Stimulated activated CD8-positive, alpha-beta memory T cell treated with anti-CD3 and anti-CD28 coated beads, Interleukin-4, amount 100 ng/mL, for 48 hours (primary cell): ENCODE measurements at regions not wholly inside any gene's neighbourhood (a gene's known extent, or its start where the extent isn't known, plus 50 kb on each side); places are given as distances from the start of the nearest gene placed in this dataset.
"Not testable (repeated sequence)": the region's sequence is repeated elsewhere in the genome, so short reads cannot be mapped to it uniquely, and the experiment has no call there.

ENCODE experiments used
- DNase-seq: peaks from one replicate; pipeline ENCODE4 v3.0.0-alpha.2; 2020

DNA sequence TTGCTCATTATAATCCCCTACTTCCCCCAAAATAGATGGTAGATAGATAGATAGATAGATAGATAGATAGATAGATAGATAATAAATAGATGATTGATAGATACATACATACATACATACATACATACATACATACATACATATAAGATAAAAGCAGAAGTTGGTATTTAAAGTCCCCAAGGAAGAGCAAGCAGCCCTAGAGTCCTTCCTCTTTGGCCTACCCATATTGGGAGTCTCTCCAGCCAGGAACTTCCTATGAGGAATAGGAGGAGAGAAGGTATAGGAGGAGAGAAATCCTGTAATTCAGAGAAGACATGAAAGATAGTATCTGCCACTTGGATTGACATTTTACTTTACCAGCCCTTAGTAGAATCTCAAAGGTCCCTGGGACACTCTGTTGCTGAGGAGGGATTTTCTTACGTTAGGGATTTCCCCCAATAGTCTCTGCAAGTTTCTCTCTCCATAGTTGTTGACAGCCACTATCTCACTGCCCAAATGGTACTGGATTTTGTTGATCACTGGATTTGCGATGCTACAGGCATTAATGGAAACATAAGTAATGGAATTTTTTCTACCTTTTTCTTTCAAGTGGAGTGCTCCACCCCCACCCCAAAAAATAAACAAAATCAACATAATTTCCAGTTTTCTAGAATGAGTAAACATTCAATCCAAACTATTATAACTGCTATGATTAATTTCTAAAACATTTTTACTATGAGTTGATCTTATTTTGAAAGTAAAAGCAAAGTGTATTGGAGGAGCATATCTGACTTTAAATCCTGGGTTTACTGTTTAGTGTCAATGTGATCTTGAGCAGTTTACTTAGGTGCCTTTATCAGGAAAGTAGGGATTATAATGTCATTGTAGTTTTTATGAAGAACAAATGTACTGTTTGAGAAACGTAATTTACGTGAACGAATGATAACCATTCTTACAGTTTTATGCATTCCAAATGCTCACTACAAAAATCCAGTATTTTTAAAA lies 93.2 kb upstream of the TNFSF4 start:
- no peak for DNase-seq

GRCh38 chr1:173301507-173301906 lies 94.4 kb upstream of the TNFSF4 start:
- DNase-seq, result no peak

- no peak for DNase-seq
Measured at GRCh38 chr1:173302366-173302765, 95.2 kb upstream of the TNFSF4 start.

DNA sequence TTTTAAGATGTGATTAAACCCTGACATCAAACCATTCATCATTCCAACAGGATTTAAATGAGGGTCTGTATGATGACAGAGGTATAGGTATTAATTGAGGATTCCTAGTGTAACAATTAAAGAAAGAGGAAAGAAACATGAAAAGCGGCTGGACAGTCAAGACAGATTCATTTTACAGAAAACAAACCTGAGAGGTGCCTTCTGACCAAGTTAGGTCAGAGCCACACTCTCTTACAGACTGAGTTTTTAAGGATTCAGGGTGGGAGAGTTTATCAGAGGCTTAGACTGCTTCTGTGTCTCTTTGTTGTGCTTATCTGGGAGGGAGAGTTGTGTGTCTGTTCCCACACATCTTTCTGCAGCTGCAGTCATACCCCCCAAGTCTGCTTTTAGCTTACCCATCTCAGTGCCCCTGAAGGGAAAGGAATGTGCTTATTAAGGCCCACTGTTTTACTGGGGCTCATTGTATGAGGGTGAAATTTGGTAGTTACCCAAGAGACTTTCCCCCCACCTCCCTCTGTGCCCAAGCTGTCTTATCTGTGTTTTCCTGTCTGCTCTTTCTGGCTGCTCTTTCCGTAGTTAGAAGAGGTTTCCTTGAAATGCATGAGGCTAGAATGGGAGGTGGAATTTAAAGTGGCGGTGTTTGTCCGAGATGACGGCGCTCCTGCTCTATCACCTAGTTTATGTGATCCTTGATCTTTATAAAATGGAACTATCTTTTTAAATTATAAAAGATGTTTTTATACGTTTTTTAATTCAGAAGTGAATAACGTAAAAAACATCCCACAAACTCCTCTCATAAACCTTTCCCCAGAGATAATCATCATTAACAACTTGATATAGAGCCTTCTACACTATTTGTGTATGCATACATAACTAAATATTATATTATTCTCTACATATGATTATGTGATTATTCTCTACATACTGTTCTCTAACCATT lies 96.0 kb upstream of the TNFSF4 start:
- no peak for DNase-seq

GRCh38 chr1:173303984-173304383 lies 96.9 kb upstream of the TNFSF4 start:
- DNase-seq, result no peak

DNA sequence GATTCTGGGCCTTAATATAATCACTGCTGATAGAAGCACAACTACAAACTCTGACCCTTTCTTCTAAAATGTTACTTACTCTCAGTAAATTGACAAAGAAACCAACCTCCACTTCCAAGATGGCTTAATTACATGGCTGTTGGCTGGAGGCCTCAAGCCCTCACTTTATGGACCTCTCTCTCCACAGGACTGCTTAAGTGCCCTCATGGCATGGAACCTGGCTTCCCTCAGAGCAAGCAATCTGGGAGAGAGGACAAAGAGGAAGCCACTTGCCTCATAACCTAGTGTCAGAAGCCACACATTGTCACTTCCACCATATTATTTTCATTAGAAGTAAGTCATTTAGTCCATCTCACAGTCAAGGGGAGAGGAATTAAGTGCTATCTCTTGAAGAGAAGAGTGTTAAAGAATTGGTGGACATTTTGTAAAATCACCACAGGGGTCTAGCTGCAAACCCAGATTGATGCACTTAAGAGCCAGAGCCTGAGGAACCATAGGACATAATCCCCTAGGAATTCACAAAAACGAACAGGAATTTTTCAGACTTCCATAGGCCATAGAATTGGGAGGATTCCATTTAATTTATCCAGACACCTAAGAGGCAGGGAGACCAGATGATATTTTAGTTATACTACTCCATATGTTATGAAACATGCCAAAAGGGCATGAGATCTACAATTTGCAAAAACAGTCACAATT lies 97.5 kb upstream of the TNFSF4 start:
- DNase-seq, result no peak

- DNase-seq, result no peak
Measured at GRCh38 chr1:173307845-173308244, 100.7 kb upstream of the TNFSF4 start.

- DNase-seq, result no peak
Measured at GRCh38 chr1:173314656-173315055, 107.5 kb upstream of the TNFSF4 start.

DNA sequence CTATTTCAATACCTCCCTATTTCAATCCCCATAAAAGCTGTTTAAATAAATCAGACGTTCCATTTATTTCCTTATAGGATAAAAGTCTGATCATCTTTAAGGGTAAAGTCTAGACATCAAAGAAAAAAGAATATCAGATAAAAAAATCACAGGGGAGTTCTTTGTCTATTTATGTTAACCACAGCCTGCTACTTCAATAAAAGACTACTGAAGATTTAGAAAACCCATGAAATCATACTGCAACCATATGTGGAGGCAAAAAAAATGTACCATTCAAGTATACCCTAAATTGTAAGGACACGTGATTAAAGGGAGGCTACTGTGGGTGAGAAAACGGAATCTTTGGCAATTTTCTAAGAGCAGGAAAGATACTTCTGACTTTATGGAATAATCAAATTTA lies 108.2 kb upstream of the TNFSF4 start:
- DNase-seq, result no peak

GRCh38 chr1:173318788-173319187 lies 111.7 kb upstream of the TNFSF4 start:
- no peak for DNase-seq

GRCh38 chr1:173324352-173324751 lies 117.2 kb upstream of the TNFSF4 start:
- not testable (repeated sequence) for DNase-seq

DNA sequence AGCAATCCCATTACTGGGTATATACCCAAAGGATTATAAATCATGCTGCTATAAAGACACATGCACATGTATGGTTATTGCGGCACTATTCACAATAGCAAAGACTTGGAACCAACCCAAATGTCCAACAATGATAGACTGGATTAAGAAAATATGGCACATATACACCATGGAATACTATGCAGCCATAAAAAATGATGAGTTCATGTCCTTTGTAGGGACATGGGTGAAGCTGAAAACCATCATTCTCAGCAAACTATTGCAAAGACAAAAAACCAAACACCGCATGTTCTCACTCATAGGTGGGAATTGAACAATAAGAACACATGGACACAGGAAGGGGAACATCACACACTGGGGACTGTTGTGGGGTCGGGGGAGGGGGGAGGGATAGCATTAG lies 120.9 kb upstream of the TNFSF4 start:
- not testable (repeated sequence) for DNase-seq

- no peak for DNase-seq
Measured at GRCh38 chr1:173328961-173329360, 121.8 kb upstream of the TNFSF4 start.

DNA sequence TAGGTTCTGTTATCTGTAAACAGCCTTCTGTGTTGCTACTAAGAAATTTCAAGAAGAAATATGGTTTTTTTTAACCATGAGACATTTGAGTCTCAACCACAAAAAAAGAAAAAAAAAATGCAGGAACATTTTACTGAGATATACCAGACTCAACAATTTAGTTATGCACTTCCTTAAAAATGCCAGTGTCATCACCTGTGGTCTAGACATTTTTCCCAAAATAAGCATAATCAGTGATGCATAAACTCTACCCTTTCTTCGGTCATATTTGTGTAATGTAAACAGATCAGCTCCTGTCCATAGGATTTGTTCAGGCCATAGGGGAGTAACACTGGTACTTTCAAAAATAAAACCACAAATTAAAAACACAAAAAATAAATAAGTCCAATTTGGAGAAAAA lies 122.6 kb upstream of the TNFSF4 start:
- no peak for DNase-seq

- no peak for DNase-seq
Measured at GRCh38 chr1:173330149-173330951, 123.2 kb upstream of the TNFSF4 start.

DNA sequence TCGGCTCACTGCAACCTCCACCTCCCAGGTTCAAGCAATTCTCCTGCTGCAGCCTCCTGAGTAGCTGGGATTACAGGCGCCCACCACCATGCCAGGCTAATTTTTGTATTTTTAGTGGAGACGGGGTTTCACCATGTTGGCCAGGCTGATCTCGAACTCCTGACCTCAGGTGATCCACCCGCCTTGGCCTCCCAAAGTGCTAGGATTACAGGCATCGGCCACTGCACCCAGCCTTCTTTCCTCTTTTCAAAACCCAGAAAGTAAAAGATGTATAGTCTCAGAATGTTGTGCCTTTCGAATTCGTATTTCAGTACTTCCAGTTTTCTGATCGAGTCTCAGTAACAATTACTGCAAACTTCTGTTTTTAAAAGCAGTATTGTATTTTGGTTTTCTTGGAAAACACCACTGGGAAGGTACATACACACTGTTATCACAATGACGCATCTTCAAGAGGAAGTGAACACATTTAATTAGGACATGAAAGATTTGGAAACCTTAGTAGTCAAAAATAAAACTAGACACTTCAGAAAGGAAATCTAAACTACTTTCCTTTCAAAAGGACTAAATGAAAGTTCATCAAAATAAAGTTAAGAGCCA lies 123.9 kb upstream of the TNFSF4 start:
- DNase-seq, result not testable (repeated sequence)

DNA sequence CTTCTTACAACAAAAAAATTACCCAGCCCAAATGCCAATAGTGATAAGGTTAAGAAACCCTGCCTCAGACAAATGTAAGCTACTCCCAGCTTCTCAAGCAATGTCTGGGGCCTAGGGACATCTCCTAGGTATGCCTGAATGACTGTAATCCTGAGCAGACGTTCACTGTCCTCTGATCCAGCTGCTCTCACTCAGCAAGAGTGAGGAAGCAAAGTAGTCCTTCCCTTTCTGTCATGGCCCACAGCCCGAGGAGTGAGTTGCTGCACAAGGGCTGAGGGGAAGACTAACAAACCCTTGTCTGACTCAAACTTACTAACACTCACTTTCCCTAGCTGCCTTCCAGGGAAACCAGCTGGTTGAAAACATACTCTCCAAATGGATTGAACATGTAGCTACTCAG lies 124.9 kb upstream of the TNFSF4 start:
- no peak for DNase-seq

- no peak for DNase-seq
Measured at GRCh38 chr1:173333581-173333980, 126.5 kb upstream of the TNFSF4 start.

- no peak for DNase-seq
Measured at GRCh38 chr1:173337126-173337525, 130.0 kb upstream of the TNFSF4 start.

DNA sequence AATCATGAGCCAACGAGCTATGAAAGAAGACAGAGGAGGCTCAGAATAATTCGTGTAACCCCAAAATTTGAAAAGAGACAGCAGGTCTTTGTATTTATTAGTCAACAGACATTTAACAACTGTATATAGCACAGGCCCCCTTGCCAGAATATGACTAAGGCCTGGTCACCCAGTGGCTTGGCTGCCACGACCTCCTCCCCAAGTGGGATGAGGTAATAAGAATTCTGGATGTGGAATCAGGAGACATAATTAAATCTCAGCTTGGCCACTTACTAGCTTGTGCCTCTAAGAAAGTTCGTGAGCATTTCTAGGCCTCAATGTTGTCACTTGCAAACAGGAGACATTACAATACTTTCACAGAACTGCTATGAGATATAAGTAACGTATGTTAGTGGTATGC lies 134.2 kb upstream of the TNFSF4 start:
- no peak for DNase-seq

GRCh38 chr1:173341971-173342370 lies 134.8 kb upstream of the TNFSF4 start:
- DNase-seq, result no peak

DNA sequence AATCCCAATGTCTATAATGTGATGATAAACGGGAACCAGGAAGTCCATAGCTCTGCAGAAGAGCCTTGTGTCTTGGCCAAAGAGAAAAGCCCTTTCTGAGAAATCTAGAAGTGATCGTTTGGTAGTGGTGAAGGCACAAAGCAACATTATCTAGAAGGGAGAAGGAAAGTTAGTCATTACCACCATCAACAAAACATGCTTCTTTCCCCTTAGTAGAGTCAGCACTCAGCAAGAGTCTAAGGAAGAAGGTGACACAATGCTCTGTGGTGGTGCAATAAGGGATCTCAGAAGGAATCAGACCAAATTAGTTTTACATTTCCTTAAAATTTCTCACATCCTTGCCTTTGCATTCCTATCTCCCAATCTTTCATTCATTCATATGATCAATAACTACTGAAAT lies 134.4 kb upstream of the PRDX6 start:
- DNase-seq, result no peak
